HG02571 (cell line): ENCODE measurements at regions not wholly inside any gene's neighbourhood (a gene's known extent, or its start where the extent isn't known, plus 50 kb on each side); places are given as distances from the start of the nearest gene placed in this dataset.

Experiments used
- ATAC-seq: cut with Tn5 transposase; IDR thresholded peaks from one replicate; pipeline ENCODE4 v1.9.1; 2021; ENCODE audit warnings: mild to moderate bottlenecking, moderate library complexity; ENCODE audit not compliant: unreplicated experiment

- ATAC-seq, result no peak
Measured at GRCh38 chr9:96183751-96184150, 118.2 kb downstream of the HSD17B3 start.

DNA sequence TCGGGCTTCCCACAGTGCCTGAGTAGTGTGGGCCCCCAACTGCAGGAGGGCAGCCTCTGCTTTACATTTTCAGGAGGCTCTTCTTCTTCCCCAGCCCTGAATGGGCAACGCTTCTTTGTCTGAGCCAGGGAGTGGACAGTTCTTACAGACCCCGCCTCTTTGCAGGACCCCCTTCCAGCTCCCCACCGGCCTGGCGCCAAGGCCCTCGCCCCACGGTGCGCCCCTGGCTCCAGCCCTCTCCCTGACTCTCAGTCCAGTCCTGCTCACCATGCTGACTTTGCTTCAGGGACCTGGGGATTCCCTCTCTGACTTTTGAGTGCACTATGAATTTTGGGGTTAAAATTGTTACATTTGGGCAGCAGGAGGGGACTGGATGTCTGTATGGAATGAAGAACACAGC, 123.8 kb downstream of the HSD17B3 start:
- no peak for ATAC-seq

- ATAC-seq, result no peak
Measured at GRCh38 chr9:96177719-96178028, 124.3 kb downstream of the HSD17B3 start.

DNA sequence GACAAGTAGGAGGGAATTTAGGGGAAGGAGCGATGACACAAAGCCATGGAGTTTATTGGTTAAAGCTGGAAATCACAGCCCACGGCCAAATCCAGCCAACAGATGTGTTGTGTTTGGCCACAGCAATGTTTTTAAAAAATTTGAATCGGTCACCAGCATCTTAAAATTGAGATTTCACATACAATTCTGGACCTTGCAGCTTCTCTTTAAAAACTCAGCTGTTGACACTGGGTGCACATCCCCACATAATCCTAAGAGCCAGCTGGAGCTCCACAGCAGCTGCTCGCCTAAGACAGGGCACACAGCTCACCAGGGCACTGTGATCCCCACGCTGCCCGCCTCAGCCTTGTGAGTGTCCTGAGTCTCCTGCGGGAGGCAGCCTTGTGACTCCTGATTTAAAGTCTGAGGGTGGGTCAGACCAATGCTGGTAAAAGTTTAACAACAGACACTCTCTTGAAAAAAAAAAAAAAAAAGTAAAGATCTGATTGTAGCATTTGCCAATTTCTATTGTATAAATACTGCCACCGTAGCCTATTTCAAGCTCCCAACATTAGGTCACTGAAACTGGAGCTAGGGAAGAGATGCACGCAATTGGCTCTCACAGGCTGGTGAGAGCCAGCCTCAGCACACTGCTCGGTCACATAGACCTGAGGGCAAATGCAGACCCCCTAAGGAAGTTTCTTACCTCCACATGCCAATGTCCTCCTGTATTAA, 124.8 kb downstream of the HSD17B3 start:
- ATAC-seq, result no peak

GRCh38 chr9:96175796-96176195, 126.2 kb downstream of the HSD17B3 start:
- no peak for ATAC-seq

- ATAC-seq, result no peak
Measured at GRCh38 chr9:96175001-96175400, 127.0 kb downstream of the HSD17B3 start.

DNA sequence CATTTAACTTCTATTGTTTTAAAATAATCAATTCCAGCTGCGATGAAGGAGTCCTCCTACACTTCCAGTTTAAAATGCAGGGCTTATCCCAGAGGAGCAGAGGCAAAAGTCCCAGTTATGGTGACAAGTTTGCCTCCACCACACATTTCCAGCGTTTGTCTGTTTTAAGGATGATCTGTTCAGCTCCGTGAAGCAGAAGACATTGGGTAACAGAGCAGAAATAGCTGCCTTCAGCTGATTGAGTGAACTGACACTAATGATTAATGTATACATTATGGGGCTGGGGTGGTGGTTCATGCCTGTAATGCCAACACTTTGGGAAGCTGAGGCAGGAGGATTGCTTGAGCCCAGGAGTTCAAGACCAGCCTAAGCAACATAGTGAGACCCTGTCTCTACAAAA, 127.6 kb downstream of the HSD17B3 start:
- no peak for ATAC-seq

DNA sequence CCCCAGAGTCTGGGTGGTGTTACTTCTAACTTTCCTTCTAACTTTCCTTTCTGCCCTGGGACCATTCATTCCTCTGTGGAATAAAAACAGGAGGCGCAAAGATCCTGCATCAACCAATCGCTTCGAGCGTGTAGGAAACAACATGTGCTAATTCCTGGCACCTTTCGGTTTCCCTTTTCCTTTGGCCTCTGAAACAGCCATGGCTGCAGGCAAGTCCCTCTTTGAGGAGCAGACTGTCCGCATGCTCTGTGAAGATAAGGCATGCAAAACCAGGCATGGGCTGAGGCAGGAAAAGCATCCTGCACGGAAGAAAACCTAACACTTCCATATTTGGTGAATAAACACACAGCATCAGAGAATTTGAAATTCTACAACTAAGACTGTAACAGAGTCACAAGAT, 128.3 kb downstream of the HSD17B3 start:
- no peak for ATAC-seq

GRCh38 chr9:96172797-96173196, 129.2 kb downstream of the HSD17B3 start:
- ATAC-seq, result no peak

- ATAC-seq, result no peak
Measured at GRCh38 chr9:96171728-96172127, 130.2 kb downstream of the HSD17B3 start.

GRCh38 chr9:96169901-96170300, 132.1 kb downstream of the HSD17B3 start:
- ATAC-seq, result no peak

GRCh38 chr9:96169484-96169883, 132.5 kb downstream of the HSD17B3 start:
- ATAC-seq, result no peak

DNA sequence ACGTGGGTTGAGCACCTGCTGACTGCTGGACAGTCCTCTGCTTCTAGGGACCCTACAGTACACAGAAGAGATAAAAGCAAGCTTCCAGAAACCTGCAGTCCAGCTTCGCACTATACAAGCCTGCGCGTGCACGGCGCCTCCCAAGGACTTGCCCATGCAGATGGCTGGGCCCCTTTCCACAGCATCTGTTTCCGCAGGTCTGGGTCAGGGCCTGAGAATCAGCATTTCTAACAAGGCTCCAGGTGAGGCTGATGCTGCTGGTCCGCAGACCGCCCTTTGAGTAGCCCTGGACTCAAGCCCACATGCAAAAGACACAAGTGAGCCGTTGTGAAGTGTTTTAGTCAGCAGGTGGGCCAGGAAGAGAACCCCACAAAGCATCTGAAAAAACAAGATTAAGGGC, 133.1 kb downstream of the HSD17B3 start:
- ATAC-seq, result no peak

DNA sequence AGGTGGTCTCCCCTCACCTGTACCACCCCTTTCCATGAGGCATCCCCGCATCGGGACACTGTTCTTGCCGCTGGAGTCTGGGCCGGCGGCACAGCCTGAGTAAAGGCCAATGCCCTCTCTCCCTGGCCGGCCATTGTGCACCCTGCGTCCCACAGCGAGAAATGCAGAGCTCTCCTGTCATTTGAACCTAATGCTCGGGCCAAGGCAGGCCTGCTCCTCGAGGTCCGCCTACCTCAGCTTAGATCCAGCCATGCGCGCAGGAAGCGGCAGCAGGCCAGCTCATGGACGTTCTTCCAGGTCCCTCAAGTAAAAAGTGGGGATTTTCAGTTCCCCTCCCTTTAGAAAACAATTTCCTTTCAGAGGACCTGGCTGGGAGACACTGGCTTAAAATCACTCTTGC, 135.0 kb downstream of the HSD17B3 start:
- no peak for ATAC-seq

DNA sequence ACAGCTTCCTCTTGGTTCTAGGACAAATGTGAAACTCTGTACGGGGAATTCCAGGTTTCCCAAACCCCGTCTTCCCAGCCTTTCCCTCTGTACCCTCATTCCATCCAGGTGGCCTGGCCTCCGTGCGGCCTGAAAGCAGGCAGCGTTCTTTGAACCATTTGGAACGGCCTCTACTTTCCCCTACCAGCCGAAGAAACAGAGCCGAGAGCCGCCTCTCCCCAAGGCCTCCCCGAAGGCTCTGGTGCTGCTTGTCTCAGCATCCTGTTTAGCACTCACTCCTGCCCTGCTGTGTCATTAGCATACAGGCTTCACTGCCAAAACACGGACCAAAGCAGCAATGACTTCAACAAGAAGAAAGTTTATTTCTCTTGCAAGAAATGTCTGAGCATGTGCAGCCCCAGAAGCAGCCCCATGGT, 137.7 kb downstream of the HSD17B3 start:
- no peak for ATAC-seq

GRCh38 chr9:96163712-96164111, 138.3 kb downstream of the HSD17B3 start:
- no peak for ATAC-seq

- ATAC-seq, result no peak
Measured at GRCh38 chr9:96163161-96163560, 138.8 kb downstream of the HSD17B3 start.

DNA sequence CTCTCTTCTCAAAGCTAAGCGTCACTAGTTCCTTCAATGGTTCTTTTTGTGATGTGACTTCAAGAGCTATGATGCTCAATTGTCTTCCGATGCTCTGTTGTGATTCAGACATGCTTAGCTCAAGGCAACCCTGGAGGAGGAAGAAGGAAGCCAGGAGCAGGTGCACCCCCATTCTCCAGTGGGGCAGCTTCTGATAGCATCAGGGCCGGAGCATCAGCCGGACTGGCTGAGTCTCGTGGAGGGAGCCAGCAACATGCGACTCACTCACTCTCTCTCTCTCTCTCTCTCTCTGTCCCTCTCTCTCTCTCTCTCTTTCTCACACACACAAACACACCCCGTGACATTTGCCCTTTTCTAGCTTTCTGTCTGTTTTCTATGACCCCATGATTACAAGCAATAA, 140.2 kb downstream of the HSD17B3 start:
- ATAC-seq, result no peak

GRCh38 chr9:96160866-96161265, 141.1 kb downstream of the HSD17B3 start:
- no peak for ATAC-seq

DNA sequence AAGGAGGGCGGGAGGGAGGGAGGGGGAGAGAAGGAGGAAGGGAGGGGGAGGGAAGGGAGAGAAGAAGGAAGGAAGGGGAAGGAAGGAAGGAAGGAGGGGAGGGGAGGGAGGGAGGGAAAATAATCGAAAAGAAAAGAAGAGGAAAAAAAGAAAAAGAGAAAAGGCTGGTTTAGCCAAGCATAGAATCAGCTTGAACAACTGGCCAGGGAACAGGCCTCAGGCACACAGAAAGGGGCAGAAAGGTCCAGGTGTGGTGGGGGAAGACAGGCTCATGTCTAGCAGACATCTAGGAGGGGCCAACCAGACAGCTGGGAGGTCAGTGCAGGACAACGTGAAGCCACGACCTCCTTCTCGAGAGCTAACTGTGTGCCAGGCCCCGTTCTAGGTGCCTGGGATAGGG, 141.8 kb downstream of the HSD17B3 start:
- ATAC-seq, result no peak

- ATAC-seq, result no peak
Measured at GRCh38 chr9:96159596-96159995, 142.4 kb downstream of the HSD17B3 start.

DNA sequence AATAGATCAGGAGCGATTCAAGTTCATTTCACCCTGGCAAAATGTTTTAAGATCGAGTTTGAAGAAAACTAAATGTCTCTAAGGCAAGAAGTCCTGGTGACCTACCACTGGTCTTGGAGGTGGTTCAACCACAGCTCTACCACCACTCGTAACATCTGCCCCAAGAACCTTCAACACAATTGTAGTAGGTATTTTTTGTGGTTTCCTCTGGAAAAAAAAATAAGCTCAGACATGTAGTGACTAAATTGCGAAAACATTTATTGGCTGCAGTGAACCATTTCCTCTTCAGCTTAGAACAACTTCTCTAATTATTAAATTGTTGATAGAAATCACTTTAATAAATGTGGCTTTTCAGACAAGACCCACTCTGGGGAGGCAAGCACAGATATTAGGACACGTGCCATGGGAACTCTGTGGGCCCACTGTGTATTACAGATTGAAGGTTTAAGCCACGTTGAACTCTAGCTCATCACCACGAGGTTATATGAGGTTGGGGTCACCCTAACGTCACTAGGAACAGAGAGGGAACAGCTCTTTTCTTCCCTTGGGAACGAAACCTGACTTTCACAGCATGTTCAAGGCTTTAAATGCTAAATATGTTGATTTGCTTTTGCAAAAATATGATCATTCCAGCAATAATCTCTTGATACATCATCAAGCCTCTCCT, 142.9 kb downstream of the HSD17B3 start:
- no peak for ATAC-seq

GRCh38 chr9:96158147-96158546, 143.8 kb downstream of the HSD17B3 start:
- ATAC-seq, result no peak
